MCF 10A (cell line): ENCODE measurements at regions not wholly inside any gene's neighbourhood (a gene's known extent, or its start where the extent isn't known, plus 50 kb on each side); places are given as distances from the start of the nearest gene placed in this dataset.

ENCODE experiments used
- BruUV-seq: library from RNA; stranded (reverse); fragments of 400-500 nt; replicated peaks from 2 replicates; lab custom pipeline; 2021; lab: Mats Ljungman, UMichigan
- CTCF ChIA-PET: fragments of 300-600 bp; sonication (Branson Sonifier 250); formaldehyde crosslinking; extraction: SDS; loops from one replicate; lab custom pipeline; 2021; ENCODE audit warnings: antibody characterized with exemption, inconsistent platforms; lab: Yijun Ruan, JAX
- POLR2A ChIA-PET: fragments of 300-600, 350-650 bp; sonication (Branson Sonifier 250); formaldehyde crosslinking; extraction: SDS; loops from one replicate; lab custom pipeline; 2020; ENCODE audit warnings: antibody characterized with exemption, inconsistent platforms; lab: Yijun Ruan, JAX
- DNase-seq: peaks from one replicate; pipeline ENCODE4 v3.0.0-alpha.2; 2018; ENCODE audit not compliant: unreplicated experiment
- H3K27ac Mint-ChIP-seq: one replicate; pipeline ENCODE4 v1.8.0; 2022; ENCODE audit warnings: mild to moderate bottlenecking, low read depth, mixed read lengths; ENCODE audit not compliant: unreplicated experiment
- H3K27me3 Mint-ChIP-seq: one replicate; pipeline ENCODE4 v1.8.0; 2022; ENCODE audit warnings: mixed read lengths; ENCODE audit not compliant: insufficient read depth, unreplicated experiment
- H3K36me3 Mint-ChIP-seq: one replicate; pipeline ENCODE4 v1.8.0; 2022; ENCODE audit warnings: mild to moderate bottlenecking, moderate library complexity, mixed read lengths; ENCODE audit not compliant: insufficient read depth, unreplicated experiment
- H3K4me1 Mint-ChIP-seq: one replicate; pipeline ENCODE4 v1.8.0; 2022; ENCODE audit warnings: mixed read lengths; ENCODE audit not compliant: insufficient read depth, unreplicated experiment
- H3K4me3 Mint-ChIP-seq: one replicate; pipeline ENCODE4 v1.8.0; 2022; ENCODE audit warnings: mild to moderate bottlenecking, moderate library complexity, mixed read lengths; ENCODE audit not compliant: unreplicated experiment
- H3K9me3 Mint-ChIP-seq: one replicate; pipeline ENCODE4 v1.8.0; 2022; ENCODE audit warnings: mixed read lengths; ENCODE audit not compliant: unreplicated experiment
- CTCF ChIP-seq: fragments of 200-600 bp; IDR thresholded peaks from one replicate; pipeline ENCODE4 v1.8.0; 2022; ENCODE audit warnings: antibody characterized with exemption, mild to moderate bottlenecking; ENCODE audit not compliant: unreplicated experiment
- intact Hi-C: fragments of 100-400 bp; cut with micrococcal nuclease; formaldehyde crosslinking; loops from 2 replicates; pipeline ENCODE4 v1.14.1; 2022

GRCh38 chr15:92818651-92819277 is 81.4 kb upstream of the CHD2 start:
- no TSS peak for BruUV-seq
- intact Hi-C loops, result loop anchor here (1.0 kb wide), 1 partner anchor 7 kb away; no protein-coding TSS in a partner anchor
- H3K9me3 Mint-ChIP-seq, result no peaks in the 10 kb centered on the region
- peak overlapping the region; percentile 72 for H3K4me3 Mint-ChIP-seq
- POLR2A ChIA-PET, result interaction anchor here (0.6 to 9.3 kb wide), 19 partner anchors 9 to 1821 kb away, joined by 3 to 357 read pairs (median 13); partner anchors contain the start of gene CHD2
- H3K27me3 Mint-ChIP-seq, result no peaks in the 10 kb centered on the region
- no peak for TF ChIP-seq CTCF
- peaks cover 11% of the 10 kb centered on the region for H3K36me3 Mint-ChIP-seq
- peak overlapping the region; percentile 98 for H3K27ac Mint-ChIP-seq
- CTCF ChIA-PET, result interaction anchor here (0.5 to 4.7 kb wide), 8 partner anchors 9 to 99 kb away, joined by 3 to 26 read pairs (median 5); partner anchors contain the start of gene CHD2
- peaks cover 25% of the 10 kb centered on the region for H3K4me1 Mint-ChIP-seq
- no peak for DNase-seq

- peak overlapping the region; percentile 98 for H3K27ac Mint-ChIP-seq
- no peaks in the 10 kb centered on the region for H3K27me3 Mint-ChIP-seq
- H3K4me1 Mint-ChIP-seq, result peaks cover 25% of the 10 kb centered on the region
- no peaks in the 10 kb centered on the region for H3K9me3 Mint-ChIP-seq
- H3K4me3 Mint-ChIP-seq, result peak overlapping the region; percentile 72
- no peak for TF ChIP-seq CTCF
- peak; percentile 32 for DNase-seq
- ChIA-PET POLR2A (interaction anchor here (0.6 to 9.3 kb wide), 22 partner anchors 9 to 1822 kb away, joined by 3 to 357 read pairs (median 13); partner anchors contain the start of gene CHD2), CTCF (interaction anchor here (0.6 to 4.7 kb wide), 12 partner anchors 10 to 1316 kb away, joined by 3 to 26 read pairs (median 4); partner anchors contain the start of gene CHD2)
- intact Hi-C loops, result loop anchor here (1.0 to 2.0 kb wide), 2 partner anchors 8 to 63 kb away; no protein-coding TSS in a partner anchor
- BruUV-seq, result TSS peak; percentile 97
- peaks cover 11% of the 10 kb centered on the region for H3K36me3 Mint-ChIP-seq
These were observed 80.6 kb upstream of the CHD2 start for GRCh38 chr15:92819278-92820235.

- CTCF ChIA-PET, result interaction anchor here (0.6 to 4.7 kb wide), 8 partner anchors 11 to 1315 kb away, joined by 3 to 26 read pairs (median 6); no protein-coding TSS in a partner anchor
- TSS peak; percentile 91 for BruUV-seq
- intact Hi-C loops, result loop anchor here (2.0 kb wide), 1 partner anchor 62 kb away; no protein-coding TSS in a partner anchor
These were observed 79.7 kb upstream of the CHD2 start for GRCh38 chr15:92820236-92821021.

More at GRCh38 chr15:92820236-92821021, 79.7 kb upstream of the CHD2 start:
- Mint-ChIP-seq H3K4me1 (peaks cover 25% of the 10 kb centered on the region), H3K9me3 (no peaks in the 10 kb centered on the region), H3K4me3 (peak overlapping the region; percentile 72), H3K27me3 (no peaks in the 10 kb centered on the region), H3K36me3 (peaks cover 11% of the 10 kb centered on the region), H3K27ac (peak overlapping the region; percentile 98)
- TF ChIP-seq CTCF, result no peak
- peak; percentile 91 for DNase-seq
- POLR2A ChIA-PET, result interaction anchor here (0.7 to 9.3 kb wide), 20 partner anchors 10 to 100 kb away, joined by 3 to 357 read pairs (median 13); partner anchors contain the start of gene CHD2
